Heart left ventricle (tissue), 13 donors: ENCODE measurements at regions not wholly inside any gene's neighbourhood (a gene's known extent, or its start where the extent isn't known, plus 50 kb on each side); places are given as distances from the start of the nearest gene placed in this dataset.

Source experiments
- POLR2A ChIP-seq, 2 donors: fragments of 450-650 bp; IDR thresholded peaks; one replicate each; pipeline ENCODE4 v1.6.1; 2017; ENCODE audit warnings: antibody characterized with exemption in 2 of 2, mild to moderate bottlenecking in 2 of 2, moderate library complexity in 2 of 2
- TF ChIP-seq, protein P1 (sequence below), 12 donors: fragments of 200-600 bp; sonication (generic) in 4 of 12; IDR thresholded peaks; one replicate each; pipeline versions ENCODE4 v1.5.0 to v1.8.0; 2018 to 2022; ENCODE audit warnings: antibody characterized with exemption in 12 of 12, mild to moderate bottlenecking in 5 of 12
- donor health status: ischemic (EF 13 %, LVEDD 7.1; RV severe dilation, severe dysfunction).
- donor health status: DM: no; HTN: yes; CAD: no.
- donor health status: DM: no; HTN: no; CAD: no.
- donor health status: ischemic (EF 25% LVEDD 6.9; RV normal size, moderate dysfunction).
- donor health status: ischemic (EF 25% LVEDD 5.7; RV mildly dilated, moderate dysfunction).
- donor health status: ischemic (EF 35%, LVEDD 5.7; RV mildly dilated, moderate dysfunction).
- donor health status: nonischemic (EF 11% LVEDD 7.7; RV severe dilation, severe dysfunction).
- donor health status: DM: yes; HTN: yes; CAD: no.
- donor health status: PGD.
- donor health status: ischemic (EF 29% LVEDD 5.4; RV normal size, mild dysfunction).
- donor health status: nonischemic (EF 23%, LVEDD 6.1; RV moderate dilation, normal function).

DNA sequence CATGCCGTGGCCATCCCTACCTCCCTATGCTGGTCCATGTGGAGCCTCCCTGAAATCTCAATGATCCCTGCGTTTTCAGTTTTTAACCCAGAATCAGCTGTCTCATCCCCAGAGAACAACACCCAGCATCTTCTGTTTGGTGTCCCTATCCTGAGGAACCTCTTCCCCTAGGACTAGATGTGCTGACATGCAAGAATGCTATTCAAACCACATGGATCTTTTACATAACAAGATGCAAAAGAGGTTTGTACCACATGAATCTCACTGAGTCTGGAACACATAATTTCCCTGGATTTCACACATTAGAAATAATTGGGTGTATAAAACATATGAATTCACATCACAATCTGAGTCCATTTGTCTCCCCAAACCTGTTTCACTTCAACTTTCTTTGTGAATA is 174.6 kb upstream of the NECTIN3 start:
- TF ChIP-seq, protein P1, sequence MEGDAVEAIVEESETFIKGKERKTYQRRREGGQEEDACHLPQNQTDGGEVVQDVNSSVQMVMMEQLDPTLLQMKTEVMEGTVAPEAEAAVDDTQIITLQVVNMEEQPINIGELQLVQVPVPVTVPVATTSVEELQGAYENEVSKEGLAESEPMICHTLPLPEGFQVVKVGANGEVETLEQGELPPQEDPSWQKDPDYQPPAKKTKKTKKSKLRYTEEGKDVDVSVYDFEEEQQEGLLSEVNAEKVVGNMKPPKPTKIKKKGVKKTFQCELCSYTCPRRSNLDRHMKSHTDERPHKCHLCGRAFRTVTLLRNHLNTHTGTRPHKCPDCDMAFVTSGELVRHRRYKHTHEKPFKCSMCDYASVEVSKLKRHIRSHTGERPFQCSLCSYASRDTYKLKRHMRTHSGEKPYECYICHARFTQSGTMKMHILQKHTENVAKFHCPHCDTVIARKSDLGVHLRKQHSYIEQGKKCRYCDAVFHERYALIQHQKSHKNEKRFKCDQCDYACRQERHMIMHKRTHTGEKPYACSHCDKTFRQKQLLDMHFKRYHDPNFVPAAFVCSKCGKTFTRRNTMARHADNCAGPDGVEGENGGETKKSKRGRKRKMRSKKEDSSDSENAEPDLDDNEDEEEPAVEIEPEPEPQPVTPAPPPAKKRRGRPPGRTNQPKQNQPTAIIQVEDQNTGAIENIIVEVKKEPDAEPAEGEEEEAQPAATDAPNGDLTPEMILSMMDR (IDR thresholded peaks at IDR 0.05): no peak
- TF ChIP-seq POLR2A (IDR thresholded peaks at IDR 0.05): no peak
